SKM-1 (cell line): ENCODE measurements at regions not wholly inside any gene's neighbourhood (a gene's known extent, or its start where the extent isn't known, plus 50 kb on each side); places are given as distances from the start of the nearest gene placed in this dataset.

Experiments used
- DNase-seq: peaks from one replicate; lab custom pipeline; 2025; ENCODE audit not compliant: unreplicated experiment; lab: John Stamatoyannopoulos, UW

DNA sequence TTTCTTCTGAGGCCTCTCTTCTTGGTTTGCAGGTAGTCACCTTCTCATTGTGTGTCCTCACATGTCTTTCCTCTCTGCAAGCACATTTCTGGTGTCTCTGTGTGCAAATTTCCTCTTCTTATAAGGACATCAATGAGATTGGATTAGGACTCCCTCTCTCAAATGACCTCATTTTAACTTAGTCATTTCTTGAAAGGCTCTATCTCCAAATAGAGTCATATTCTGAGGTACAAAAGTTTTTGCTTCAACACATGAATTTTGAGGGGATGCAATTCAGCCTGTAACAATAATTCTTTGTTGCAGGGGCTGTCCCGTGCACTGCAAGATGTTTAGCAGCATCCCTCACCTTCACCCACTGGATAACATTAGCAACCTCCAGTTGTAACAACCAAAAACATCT lies 115.0 kb upstream of the DCBLD2 start:
- no peak for DNase-seq

DNA sequence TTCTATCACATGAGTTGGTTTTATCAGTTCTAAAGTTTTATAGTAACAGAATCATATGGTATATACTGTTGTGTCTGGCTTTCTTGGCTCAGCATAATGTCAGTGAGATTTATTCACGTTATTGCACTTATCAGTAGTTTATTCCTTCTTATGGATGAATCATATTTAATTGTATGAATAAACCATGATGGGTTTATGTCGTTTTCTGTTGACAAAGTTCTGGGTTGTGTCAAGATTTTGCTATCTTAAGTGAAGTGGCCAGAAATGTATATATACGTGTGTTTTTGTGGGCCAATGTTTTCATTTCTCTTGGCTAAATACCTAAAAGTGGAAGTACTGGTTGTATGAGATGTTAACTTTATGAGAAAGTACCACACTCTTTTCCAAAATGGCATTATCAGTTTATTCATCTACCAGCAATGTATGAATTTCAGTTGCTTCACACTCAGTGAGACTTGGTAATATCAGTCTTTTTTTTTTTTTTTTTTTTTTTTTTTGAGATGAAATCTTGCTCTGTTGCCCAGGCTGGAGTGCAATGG lies 112.4 kb upstream of the DCBLD2 start:
- no peak for DNase-seq

GRCh38 chr3:99013077-99013476 lies 111.6 kb upstream of the DCBLD2 start:
- no peak for DNase-seq

DNA sequence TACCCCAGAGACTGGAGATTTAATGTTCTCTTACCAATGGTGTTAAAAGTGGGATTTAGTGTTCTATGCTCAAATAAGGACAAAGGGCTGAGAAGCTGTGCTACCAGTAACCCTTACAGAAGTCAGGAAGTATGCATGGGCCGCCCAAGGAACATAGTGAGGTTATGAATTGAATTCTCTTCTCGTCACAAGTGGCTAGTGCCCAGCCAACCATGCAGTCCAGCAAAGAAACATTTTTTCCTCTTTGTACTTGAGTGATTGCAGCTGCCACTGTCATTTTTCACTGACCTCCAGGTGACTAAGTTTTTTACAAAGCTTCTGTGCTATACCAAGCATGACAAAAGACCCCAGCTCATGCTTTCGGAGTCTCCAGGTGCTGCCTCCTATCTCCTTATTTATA lies 110.6 kb upstream of the DCBLD2 start:
- no peak for DNase-seq

- DNase-seq, result no peak
These were observed 108.4 kb upstream of the DCBLD2 start for GRCh38 chr3:99009851-99010250.

GRCh38 chr3:99006686-99007085 lies 105.2 kb upstream of the DCBLD2 start:
- DNase-seq, result no peak

DNA sequence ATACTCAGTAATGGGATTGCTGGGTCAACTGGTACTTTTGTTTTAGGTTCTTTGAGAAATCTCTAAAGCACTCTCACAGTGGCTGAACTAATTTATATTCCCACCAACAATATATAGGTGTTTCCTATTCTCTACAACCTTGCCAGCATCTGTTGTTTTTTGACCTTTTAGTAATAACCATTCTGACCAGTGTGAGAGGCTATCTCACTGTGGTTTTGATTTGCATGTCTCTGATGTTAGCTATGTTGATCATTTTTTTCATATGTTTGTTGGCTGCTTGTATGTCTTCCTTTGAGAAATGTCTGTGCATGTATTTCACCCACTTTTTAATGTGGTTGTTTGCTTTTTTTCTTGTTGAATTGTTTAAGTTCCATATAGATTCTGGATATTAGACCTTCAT lies 98.2 kb upstream of the DCBLD2 start:
- no peak for DNase-seq

DNA sequence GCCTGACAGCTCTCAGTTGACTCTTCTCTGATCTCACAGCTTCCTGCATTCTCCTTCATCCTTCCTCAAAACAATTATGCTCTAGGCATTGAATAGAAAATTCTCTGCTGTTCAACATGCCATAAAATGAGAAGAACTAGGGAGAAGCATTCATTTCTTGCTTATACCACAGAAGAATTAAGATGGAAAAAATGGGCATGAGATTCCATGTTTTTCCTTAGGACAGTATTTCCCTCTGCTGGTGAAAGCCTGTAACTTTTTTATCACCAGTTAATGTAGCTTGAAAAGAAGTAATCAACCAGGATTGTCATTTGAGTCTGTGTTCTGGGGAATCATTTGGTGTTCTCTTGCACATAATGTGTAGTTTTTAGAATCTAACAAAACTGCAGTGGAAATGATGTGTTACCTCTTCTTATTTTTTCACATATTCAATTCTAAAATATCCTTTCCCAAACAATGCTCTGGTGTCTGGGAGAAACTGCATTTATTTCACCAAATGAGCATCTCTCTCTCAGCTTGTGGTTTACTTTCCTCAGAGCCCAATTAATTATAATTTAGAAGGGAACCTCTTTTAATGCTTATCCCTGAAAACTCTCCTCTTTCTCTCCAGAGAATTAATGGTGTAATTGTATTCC lies 92.8 kb upstream of the DCBLD2 start:
- DNase-seq, result no peak

- DNase-seq, result no peak
These were observed 89.9 kb upstream of the DCBLD2 start for GRCh38 chr3:98991393-98991792.

DNA sequence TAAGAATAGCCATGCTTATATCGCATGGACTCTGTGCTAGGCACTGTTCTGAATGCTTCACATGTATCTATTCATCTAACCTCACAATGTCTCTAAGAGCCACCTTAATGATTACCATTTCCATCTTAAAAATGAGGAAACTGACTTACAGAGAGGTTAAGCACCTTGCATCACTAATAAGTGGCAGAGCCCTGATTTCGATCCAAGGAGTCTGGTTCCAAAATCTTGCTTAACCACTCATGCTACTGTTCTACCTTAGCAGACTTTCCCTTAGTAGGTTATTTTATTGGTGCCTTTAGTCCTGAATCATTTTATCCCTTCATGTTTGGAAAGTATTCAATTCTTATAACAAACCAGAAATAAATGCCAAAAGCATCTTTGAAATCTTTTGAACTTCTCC lies 89.2 kb upstream of the DCBLD2 start:
- DNase-seq, result no peak

GRCh38 chr3:98986073-98986472 lies 84.6 kb upstream of the DCBLD2 start:
- no peak for DNase-seq

- no peak for DNase-seq
These were observed 83.9 kb upstream of the DCBLD2 start for GRCh38 chr3:98985431-98985830.

DNA sequence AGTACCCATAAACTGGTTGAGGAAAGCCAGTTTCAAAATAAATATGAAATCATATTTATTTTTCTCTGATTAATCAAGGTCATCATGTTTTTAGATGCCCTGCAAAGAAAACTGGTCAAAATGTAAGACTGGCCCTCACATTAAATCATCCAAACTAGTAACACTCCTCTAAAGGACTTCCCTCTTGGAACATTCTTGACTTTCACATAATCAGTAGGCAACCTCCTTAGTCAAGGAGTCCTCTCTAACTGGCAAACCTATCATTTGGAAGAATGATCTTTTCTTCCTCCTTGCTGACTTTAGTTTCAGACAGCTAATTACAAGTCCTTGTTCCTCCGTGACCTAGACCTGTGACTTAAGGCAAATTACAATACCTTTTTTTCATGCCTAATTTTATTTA lies 82.5 kb upstream of the DCBLD2 start:
- no peak for DNase-seq

DNA sequence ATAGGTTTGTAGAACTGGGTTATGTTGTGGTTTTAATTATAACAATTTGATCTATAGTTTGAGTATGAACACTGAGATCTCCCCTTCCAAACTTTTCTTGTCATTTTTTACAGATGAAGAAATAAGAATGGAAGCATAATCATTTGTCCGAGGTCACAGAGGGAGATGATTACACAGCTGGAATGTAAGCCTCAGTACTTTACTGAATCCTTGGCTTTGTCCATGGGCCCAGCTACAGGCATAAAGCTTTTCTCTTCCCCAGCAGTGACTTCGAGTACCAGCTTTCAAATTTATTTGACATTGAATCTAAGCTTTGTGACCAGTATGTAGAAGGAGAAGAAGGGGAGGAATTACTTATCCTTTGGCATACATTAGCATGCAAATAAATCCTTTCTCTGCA lies 80.9 kb upstream of the DCBLD2 start:
- no peak for DNase-seq

DNA sequence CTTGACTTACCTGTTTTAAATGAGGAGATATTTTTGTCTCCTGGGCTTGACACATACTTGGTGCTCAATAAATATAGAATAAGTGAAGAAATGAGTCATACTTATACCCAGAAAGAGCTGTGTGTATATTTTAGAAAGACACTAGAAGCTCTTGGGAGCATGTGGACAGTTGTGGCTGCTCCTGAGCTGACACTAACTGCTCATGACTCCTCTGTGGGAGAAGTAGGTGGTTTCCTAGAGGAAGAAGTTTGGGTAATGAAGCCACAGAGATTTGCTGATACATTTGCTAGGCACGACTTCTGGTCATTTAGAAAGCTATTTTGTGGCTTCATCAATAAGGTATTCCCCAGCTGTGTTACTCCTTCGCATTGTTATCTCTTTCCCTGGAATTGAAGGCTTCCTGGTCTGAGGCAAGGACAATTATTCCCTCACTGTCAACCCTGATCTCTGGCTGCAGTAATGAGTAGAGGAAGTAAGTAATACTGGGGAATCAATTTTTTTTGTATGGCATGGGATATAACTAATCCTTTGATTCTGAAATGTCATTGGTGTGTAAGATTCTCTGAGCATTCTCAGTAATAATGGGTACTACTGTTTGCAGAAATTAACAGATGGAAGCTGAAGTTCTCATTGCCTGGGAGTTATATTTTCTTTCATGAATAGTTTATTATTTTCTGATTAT lies 79.6 kb upstream of the DCBLD2 start:
- no peak for DNase-seq

DNA sequence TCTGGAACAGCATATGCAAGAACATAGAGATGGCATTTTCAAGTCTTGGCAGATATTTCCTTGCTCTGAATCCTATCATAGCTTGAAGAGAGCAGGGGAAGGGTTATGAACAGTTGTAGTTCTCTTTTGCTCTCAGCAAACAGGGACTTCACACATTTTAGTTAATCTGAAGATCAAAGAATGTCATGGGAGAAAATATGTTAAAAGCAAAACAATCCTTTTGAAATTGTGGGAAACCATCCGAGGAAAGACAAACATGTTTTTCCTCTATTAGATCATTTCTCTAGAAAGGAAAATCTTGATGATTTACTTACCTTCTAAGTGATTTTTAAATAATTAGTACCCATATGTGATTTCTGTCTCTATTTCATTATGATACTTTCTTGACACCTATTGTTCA lies 77.8 kb upstream of the DCBLD2 start:
- no peak for DNase-seq

DNA sequence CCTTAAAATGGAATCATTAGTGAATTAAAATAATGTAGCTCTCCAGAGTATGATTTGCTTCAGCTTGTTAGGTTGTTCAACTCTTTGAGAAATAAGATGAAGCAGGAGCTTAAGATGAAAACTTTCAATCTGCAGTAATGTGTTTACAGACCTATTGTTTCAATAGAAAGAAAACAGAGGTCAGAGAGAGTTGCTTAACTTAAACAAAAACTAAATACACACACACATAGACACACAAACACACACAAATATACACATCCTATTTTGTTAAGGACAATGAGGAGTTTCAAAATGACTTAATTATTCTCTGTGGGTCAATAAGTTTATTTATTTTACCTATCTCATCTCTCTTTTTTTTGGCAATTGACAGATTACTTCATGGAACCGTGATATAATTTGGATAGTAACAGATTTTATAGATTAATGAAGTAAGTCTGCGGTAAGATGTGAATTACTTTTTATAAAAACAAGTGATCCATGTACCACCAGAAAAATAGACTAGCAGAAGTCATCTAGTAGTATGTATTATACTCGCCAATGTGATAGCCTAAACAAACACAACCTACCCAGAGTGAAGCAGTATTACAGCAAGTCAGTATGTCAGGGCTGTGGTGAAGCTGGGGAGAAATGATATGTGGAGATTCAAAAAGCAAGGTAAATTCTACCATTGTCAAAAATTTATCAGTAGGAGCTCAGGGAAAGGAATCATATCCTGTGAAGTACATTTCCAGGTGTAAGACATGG lies 76.7 kb upstream of the DCBLD2 start:
- DNase-seq, result no peak

DNA sequence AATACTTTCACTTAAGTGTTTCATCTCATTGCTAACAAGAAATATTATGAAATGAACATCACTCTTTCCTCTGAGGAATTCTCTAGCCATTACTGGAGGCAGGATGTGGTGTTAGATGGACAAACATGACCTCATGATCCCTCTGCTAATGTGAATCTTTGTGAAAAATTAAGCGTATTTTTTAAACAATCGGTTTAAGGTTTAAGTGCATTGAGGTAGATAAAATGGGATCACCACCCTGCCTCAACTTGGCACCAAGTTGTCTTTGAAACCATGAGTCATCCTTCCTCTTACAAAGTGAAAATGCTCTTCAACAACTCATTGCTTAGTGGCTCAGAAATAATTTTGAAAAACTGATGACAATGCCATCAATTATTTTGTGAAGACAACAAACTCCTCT lies 76.0 kb upstream of the DCBLD2 start:
- no peak for DNase-seq

GRCh38 chr3:98974442-98974841 lies 72.9 kb upstream of the DCBLD2 start:
- no peak for DNase-seq

- no peak for DNase-seq
These were observed 71.2 kb upstream of the DCBLD2 start for GRCh38 chr3:98972720-98973119.

GRCh38 chr3:98972155-98972554 lies 70.7 kb upstream of the DCBLD2 start:
- DNase-seq, result no peak

DNA sequence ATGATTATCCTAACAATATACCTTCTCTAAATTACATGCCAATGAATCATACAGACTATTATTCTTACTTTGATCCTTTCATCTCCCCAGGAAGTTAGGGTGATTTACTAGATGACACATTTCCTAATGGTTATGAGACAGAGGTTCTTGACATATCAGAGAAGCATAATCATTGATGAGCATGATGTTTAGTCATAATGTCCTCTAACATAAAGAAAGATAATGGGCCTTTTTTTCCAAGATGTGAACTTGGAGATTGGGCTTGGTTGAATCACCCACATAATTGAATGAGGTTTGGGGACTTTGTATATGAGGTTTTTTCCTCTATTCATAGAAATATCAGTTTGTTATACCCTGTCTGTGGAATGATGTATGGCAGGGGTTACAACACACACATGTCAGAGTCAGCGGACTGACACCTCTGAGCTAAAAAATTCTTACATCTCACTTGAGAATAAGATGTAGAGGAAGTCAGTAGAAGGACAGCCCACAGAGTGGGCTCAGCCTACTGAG lies 69.7 kb upstream of the DCBLD2 start:
- no peak for DNase-seq
